ENCODE measurements at regions not wholly inside any gene's neighbourhood (a gene's known extent, or its start where the extent isn't known, plus 50 kb on each side); places are given as distances from the start of the nearest gene placed in this dataset.

DNA sequence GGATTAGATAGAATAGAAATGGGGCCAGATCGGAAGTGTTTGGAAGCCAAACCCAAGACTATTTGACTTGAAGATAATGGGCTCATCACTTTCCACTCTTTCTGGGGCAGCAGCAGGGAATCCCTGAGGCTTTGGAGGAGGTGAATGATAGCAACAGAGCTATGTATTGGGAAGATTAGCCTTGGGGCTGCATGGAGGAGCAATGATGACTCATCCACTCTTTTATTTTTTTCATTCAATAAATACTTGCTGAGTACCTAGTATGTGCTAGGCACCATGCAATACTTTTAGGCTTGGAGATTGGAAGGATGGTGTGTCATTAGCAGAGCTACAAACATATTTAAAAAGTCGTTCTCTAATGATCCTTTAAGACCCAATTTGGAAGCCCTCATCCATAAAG is 166.9 kb upstream of the FOXD3 start:
- Histone ChIP-seq H3K4me3 (ENCODE audit: low read length) (no peak overlapping the region), H3K27me3 (ENCODE audit: insufficient read depth, low read length, poor library complexity, severe bottlenecking) (peaks cover 4% of the 10 kb centered on the region), H3K27ac (ENCODE audit: low read depth, low read length) (no peak overlapping the region), H3K36me3 (ENCODE audit: insufficient read depth, low read length) (no peaks in the 10 kb centered on the region), H3K4me1 (ENCODE audit: insufficient read depth, low read length) (no peaks in the 10 kb centered on the region), H3K9me3 (ENCODE audit: low read length) (no peaks in the 10 kb centered on the region)
- ChIA-PET CTCF (interaction anchor here (0.8 kb wide), 1 partner anchor 286 kb away, joined by 3 read pairs; no protein-coding TSS in a partner anchor), POLR2A (no interaction called here)
- no peak overlapping the region for H3K27ac Mint-ChIP-seq
- no peaks in the 10 kb centered on the region for H3K36me3 Mint-ChIP-seq
- H3K27me3 Mint-ChIP-seq, result peaks cover 7 to 19% of the 10 kb centered on the region in 2 donors
- no peaks in the 10 kb centered on the region for H3K4me1 Mint-ChIP-seq
- DNase-seq, result no peak
- no peak overlapping the region for H3K4me3 Mint-ChIP-seq
- H3K9me3 Mint-ChIP-seq, result no peaks in the 10 kb centered on the region

DNA sequence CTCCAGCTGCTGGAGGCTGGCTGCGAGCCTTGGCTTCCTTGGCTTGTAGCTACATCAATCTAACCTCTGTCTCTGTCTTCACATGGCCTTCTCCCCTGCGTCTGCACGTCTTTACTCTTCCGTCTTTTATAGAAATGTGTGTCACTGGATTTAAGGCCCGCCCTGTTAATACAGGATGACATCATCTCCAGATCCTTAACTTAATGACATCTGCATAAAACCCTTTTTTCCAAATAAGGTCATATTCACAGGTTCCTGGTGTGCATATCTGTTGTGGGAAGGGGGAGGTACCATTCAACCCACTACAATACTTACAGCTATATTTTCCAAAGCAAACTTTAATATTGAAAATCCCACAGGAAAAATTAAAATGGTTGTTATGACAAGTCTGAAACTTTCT is 165.3 kb upstream of the FOXD3 start:
- ChIA-PET POLR2A (no interaction called here), CTCF (no interaction called here)
- H3K27ac Mint-ChIP-seq, result no peak overlapping the region
- Histone ChIP-seq H3K36me3 (ENCODE audit: insufficient read depth, low read length) (no peaks in the 10 kb centered on the region), H3K4me3 (ENCODE audit: low read length) (no peak overlapping the region), H3K4me1 (ENCODE audit: insufficient read depth, low read length) (no peaks in the 10 kb centered on the region), H3K27ac (ENCODE audit: low read depth, low read length) (no peak overlapping the region), H3K9me3 (ENCODE audit: low read length) (no peaks in the 10 kb centered on the region), H3K27me3 (ENCODE audit: insufficient read depth, low read length, poor library complexity, severe bottlenecking) (peaks cover 2% of the 10 kb centered on the region)
- H3K36me3 Mint-ChIP-seq, result no peaks in the 10 kb centered on the region
- no peaks in the 10 kb centered on the region for H3K4me1 Mint-ChIP-seq
- DNase-seq, result no peak
- peaks cover 8 to 10% of the 10 kb centered on the region in 2 donors for H3K27me3 Mint-ChIP-seq
- H3K9me3 Mint-ChIP-seq, result peaks cover 0 to 2% (median 0%) of the 10 kb centered on the region in 5 donors
- H3K4me3 Mint-ChIP-seq, result no peak overlapping the region

DNA sequence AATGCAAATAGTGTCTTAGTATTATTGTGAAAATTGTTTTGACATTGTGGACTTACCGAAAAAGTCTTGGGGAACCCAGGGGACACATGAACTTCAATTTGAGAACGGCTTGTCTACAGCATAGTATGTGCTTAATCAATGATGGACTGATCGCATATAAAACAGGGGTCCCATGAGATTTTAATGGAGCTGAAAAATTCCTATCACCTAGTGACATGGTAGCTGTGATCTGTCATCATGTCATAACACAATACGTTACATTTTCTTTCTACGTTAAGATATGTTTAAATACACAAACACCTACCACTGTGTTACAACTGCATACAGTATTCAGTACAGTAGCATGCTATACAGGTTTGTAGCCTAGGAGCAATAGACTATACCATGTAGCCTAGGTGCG is 153.3 kb upstream of the FOXD3 start:
- H3K9me3 Mint-ChIP-seq, result peaks cover 0 to 2% (median 0%) of the 10 kb centered on the region in 5 donors
- POLR2A ChIA-PET, result no interaction called here
- Histone ChIP-seq H3K4me1 (ENCODE audit: insufficient read depth, low read length) (no peaks in the 10 kb centered on the region), H3K4me3 (ENCODE audit: low read length) (no peak overlapping the region), H3K36me3 (ENCODE audit: insufficient read depth, low read length) (no peaks in the 10 kb centered on the region), H3K27me3 (ENCODE audit: insufficient read depth, low read length, poor library complexity, severe bottlenecking) (no peaks in the 10 kb centered on the region), H3K27ac (ENCODE audit: low read depth, low read length) (no peak overlapping the region), H3K9me3 (ENCODE audit: low read length) (no peaks in the 10 kb centered on the region)
- H3K4me1 Mint-ChIP-seq, result no peaks in the 10 kb centered on the region
- H3K27ac Mint-ChIP-seq, result no peak overlapping the region
- no peaks in the 10 kb centered on the region for H3K36me3 Mint-ChIP-seq
- CTCF ChIA-PET, result no interaction called here
- DNase-seq, result no peak
- H3K27me3 Mint-ChIP-seq, result peaks cover 2 to 21% of the 10 kb centered on the region in 2 donors
- H3K4me3 Mint-ChIP-seq, result no peak overlapping the region

DNA sequence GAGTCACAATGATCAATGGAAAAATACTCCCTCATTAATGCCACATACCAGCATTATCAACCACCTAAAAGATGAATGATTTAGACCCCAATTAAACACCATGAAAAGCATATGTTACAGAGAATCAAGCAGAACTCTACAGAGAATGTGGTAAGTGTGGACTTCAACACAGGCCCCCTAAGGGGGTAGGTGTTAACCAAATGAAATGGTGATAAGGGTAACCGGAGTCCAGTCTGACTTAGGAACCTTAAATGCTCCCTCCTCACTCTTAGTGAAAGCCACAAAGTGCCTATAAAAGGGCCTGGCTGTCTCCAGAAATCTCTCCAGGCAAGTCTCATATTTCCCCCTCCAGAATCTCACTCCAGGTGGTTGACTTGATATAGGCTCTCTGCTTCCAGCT is 149.2 kb upstream of the FOXD3 start:
- ChIA-PET POLR2A (no interaction called here), CTCF (no interaction called here)
- Mint-ChIP-seq H3K4me1 (no peaks in the 10 kb centered on the region), H3K36me3 (no peaks in the 10 kb centered on the region), H3K27me3 (peaks cover 2 to 14% of the 10 kb centered on the region in 2 donors), H3K27ac (no peak overlapping the region), H3K4me3 (no peak overlapping the region), H3K9me3 (peaks cover 0 to 6% (median 0%) of the 10 kb centered on the region in 5 donors)
- H3K36me3 ChIP-seq (ENCODE audit: insufficient read depth, low read length), result no peaks in the 10 kb centered on the region
- H3K4me1 ChIP-seq (ENCODE audit: insufficient read depth, low read length), result no peaks in the 10 kb centered on the region
- no peak overlapping the region for H3K4me3 ChIP-seq (ENCODE audit: low read length)
- DNase-seq, result no peak
- no peaks in the 10 kb centered on the region for H3K27me3 ChIP-seq (ENCODE audit: insufficient read depth, low read length, poor library complexity, severe bottlenecking)
- H3K27ac ChIP-seq (ENCODE audit: low read depth, low read length), result no peak overlapping the region
- no peaks in the 10 kb centered on the region for H3K9me3 ChIP-seq (ENCODE audit: low read length)

DNA sequence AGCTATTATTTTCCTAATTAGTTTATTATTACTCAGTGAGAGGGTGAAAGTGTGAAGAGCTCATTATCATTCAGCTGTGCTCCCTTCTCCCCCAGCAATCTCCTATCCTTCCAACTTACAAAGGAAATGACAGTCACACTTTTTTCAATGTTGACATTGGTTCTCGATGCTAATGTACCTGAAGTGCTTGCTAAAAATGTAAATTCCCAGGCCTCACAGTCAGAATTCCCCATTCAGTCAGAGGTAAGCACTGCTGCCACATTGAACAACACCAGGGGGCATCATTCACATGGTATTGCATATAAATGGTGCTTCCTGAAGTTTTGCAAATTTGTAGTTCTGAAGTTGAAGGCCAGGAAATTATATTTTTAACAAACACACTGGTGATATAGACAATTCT is 132.7 kb upstream of the FOXD3 start:
- no peaks in the 10 kb centered on the region for H3K36me3 ChIP-seq (ENCODE audit: insufficient read depth, low read length)
- Mint-ChIP-seq H3K27ac (no peak overlapping the region), H3K4me3 (no peak overlapping the region), H3K4me1 (no peaks in the 10 kb centered on the region), H3K9me3 (no peaks in the 10 kb centered on the region), H3K36me3 (no peaks in the 10 kb centered on the region), H3K27me3 (peaks cover 4% of the 10 kb centered on the region in 2 donors)
- no peaks in the 10 kb centered on the region for H3K4me1 ChIP-seq (ENCODE audit: insufficient read depth, low read length)
- H3K4me3 ChIP-seq (ENCODE audit: low read length), result no peak overlapping the region
- DNase-seq, result no peak
- CTCF ChIA-PET, result no interaction called here
- POLR2A ChIA-PET, result no interaction called here
- no peaks in the 10 kb centered on the region for H3K27me3 ChIP-seq (ENCODE audit: insufficient read depth, low read length, poor library complexity, severe bottlenecking)
- no peaks in the 10 kb centered on the region for H3K9me3 ChIP-seq (ENCODE audit: low read length)
- H3K27ac ChIP-seq (ENCODE audit: low read depth, low read length), result no peak overlapping the region

DNA sequence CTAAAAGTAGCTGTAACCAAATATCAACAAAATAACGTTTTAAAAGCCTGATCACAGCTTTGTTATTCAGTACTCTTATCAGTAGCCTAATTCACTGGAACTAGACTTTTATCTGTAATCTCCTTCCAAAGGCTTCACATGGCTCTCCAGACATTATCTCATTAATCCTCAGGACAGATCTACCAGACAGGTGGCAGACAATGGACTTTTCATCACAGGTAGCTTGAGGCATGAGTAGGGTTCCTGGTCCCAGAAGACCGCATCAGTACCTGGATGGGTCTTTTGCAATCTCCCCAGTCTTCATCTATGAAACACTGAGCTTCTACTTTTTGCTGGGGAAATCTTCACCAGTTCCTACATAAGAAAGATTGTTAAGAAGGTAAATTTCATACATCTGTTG is 132.2 kb upstream of the FOXD3 start:
- no peak for DNase-seq
- no peaks in the 10 kb centered on the region for H3K36me3 ChIP-seq (ENCODE audit: insufficient read depth, low read length)
- H3K4me3 ChIP-seq (ENCODE audit: low read length), result no peak overlapping the region
- H3K27ac ChIP-seq (ENCODE audit: low read depth, low read length), result no peak overlapping the region
- ChIA-PET CTCF (no interaction called here), POLR2A (no interaction called here)
- no peaks in the 10 kb centered on the region for H3K9me3 Mint-ChIP-seq
- H3K36me3 Mint-ChIP-seq, result no peaks in the 10 kb centered on the region
- peaks cover 4% of the 10 kb centered on the region in 2 donors for H3K27me3 Mint-ChIP-seq
- H3K4me3 Mint-ChIP-seq, result no peak overlapping the region
- no peaks in the 10 kb centered on the region for H3K4me1 ChIP-seq (ENCODE audit: insufficient read depth, low read length)
- H3K9me3 ChIP-seq (ENCODE audit: low read length), result no peaks in the 10 kb centered on the region
- H3K4me1 Mint-ChIP-seq, result no peaks in the 10 kb centered on the region
- no peak overlapping the region for H3K27ac Mint-ChIP-seq
- H3K27me3 ChIP-seq (ENCODE audit: insufficient read depth, low read length, poor library complexity, severe bottlenecking), result no peaks in the 10 kb centered on the region

DNA sequence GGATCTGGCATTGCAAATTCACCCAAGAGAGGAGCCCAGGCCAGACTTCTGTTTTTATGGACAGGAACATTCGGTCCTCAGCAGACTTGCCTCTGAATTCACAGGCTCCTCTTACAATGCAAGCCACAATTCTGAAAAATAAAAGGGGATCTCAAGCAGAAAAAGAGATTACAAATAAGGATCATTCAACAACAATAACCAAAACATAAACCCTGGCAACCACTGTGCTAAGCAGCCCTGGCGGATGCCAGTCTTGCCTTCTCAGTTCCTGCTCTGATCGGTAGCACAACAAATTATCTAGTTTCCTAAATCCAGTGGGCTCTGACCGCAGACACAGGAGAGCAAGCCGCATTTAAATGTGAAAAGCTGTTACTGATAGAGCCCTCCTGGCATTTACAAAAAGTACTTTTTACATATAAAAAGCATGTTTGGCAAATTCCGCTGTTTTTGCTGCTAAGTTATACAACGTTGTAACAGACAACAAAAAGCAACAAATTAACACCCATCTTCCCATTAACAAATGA is 123.4 kb upstream of the FOXD3 start:
- H3K9me3 ChIP-seq (ENCODE audit: low read length), result no peaks in the 10 kb centered on the region
- H3K4me3 Mint-ChIP-seq, result no peak overlapping the region
- no peaks in the 10 kb centered on the region for H3K36me3 Mint-ChIP-seq
- no peaks in the 10 kb centered on the region for H3K9me3 Mint-ChIP-seq
- no peaks in the 10 kb centered on the region for H3K4me1 Mint-ChIP-seq
- no peaks in the 10 kb centered on the region for H3K4me1 ChIP-seq (ENCODE audit: insufficient read depth, low read length)
- H3K27me3 ChIP-seq (ENCODE audit: insufficient read depth, low read length, poor library complexity, severe bottlenecking), result no peaks in the 10 kb centered on the region
- no peak overlapping the region for H3K27ac ChIP-seq (ENCODE audit: low read depth, low read length)
- no peaks in the 10 kb centered on the region for H3K36me3 ChIP-seq (ENCODE audit: insufficient read depth, low read length)
- CTCF ChIA-PET, result no interaction called here
- H3K27me3 Mint-ChIP-seq, result peaks cover 3% of the 10 kb centered on the region in 2 donors
- H3K27ac Mint-ChIP-seq, result no peak overlapping the region
- DNase-seq, result no peak
- no peak overlapping the region for H3K4me3 ChIP-seq (ENCODE audit: low read length)
- POLR2A ChIA-PET, result no interaction called here

DNA sequence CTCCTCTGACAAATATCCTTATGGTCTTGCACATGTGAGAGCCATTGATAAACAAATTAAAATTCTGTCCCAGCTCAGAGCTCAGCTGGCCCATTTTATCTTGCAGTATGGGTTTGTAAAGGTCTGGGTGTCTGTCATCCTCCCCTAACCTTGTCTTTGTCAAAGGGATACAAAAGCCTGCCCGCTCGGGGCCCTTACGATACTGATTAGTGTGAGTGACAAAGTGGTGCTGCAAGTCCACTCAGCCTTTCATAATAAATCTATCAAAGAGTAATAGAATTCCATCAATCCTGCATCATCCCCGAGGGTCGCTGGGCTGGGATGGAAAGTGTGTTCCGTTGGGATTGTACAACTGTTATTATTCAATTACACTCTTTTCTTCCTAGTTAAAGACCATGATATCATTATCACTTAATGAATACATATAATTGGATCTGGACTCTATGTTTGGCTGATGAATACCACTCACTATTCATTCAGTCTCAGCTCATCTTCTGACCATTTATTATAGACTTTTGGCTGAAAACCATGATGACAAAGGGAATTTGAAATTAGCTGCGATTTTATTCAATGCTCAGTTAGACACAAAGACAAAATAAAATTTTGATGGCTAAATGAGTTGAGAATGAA is 122.5 kb upstream of the FOXD3 start:
- Mint-ChIP-seq H3K36me3 (no peaks in the 10 kb centered on the region), H3K9me3 (no peaks in the 10 kb centered on the region), H3K27ac (no peak overlapping the region), H3K4me3 (no peak overlapping the region), H3K4me1 (no peaks in the 10 kb centered on the region), H3K27me3 (peaks cover 0 to 6% of the 10 kb centered on the region in 2 donors)
- no peaks in the 10 kb centered on the region for H3K4me1 ChIP-seq (ENCODE audit: insufficient read depth, low read length)
- POLR2A ChIA-PET, result no interaction called here
- H3K27me3 ChIP-seq (ENCODE audit: insufficient read depth, low read length, poor library complexity, severe bottlenecking), result no peaks in the 10 kb centered on the region
- H3K4me3 ChIP-seq (ENCODE audit: low read length), result no peak overlapping the region
- H3K9me3 ChIP-seq (ENCODE audit: low read length), result no peaks in the 10 kb centered on the region
- no peak for DNase-seq
- no peak overlapping the region for H3K27ac ChIP-seq (ENCODE audit: low read depth, low read length)
- no peaks in the 10 kb centered on the region for H3K36me3 ChIP-seq (ENCODE audit: insufficient read depth, low read length)
- CTCF ChIA-PET, result no interaction called here

DNA sequence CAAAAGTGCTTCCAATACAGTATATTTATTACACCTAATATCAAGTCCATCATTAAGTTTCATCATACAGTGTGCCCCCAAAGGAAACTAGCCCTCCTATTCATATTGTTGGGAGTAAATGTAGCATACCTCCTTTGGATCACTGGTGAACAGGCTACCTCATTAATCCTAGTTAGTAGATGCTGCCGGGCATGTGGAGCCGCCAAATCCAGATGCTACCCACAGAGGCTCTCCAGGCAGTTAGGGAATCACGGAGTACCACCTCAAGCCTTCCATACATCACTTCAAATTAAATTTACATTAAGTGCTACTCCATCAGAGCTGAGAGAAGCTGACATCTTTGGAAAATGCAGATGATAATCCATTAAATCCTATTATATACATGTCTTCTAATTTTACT is 121.7 kb upstream of the FOXD3 start:
- H3K27ac ChIP-seq (ENCODE audit: low read depth, low read length), result no peak overlapping the region
- H3K4me3 ChIP-seq (ENCODE audit: low read length), result no peak overlapping the region
- ChIA-PET CTCF (no interaction called here), POLR2A (no interaction called here)
- DNase-seq, result no peak
- H3K27me3 ChIP-seq (ENCODE audit: insufficient read depth, low read length, poor library complexity, severe bottlenecking), result no peaks in the 10 kb centered on the region
- Mint-ChIP-seq H3K27me3 (peaks cover 1 to 10% of the 10 kb centered on the region in 2 donors), H3K4me1 (no peaks in the 10 kb centered on the region), H3K4me3 (no peak overlapping the region), H3K36me3 (no peaks in the 10 kb centered on the region), H3K27ac (no peak overlapping the region), H3K9me3 (no peaks in the 10 kb centered on the region)
- no peaks in the 10 kb centered on the region for H3K36me3 ChIP-seq (ENCODE audit: insufficient read depth, low read length)
- no peaks in the 10 kb centered on the region for H3K9me3 ChIP-seq (ENCODE audit: low read length)
- H3K4me1 ChIP-seq (ENCODE audit: insufficient read depth, low read length), result no peaks in the 10 kb centered on the region

Measured in CD8-positive, alpha-beta memory T cell (primary cell).